ENCODE measurements at regions not wholly inside any gene's neighbourhood (a gene's known extent, or its start where the extent isn't known, plus 50 kb on each side); places are given as distances from the start of the nearest gene placed in this dataset.

DNA sequence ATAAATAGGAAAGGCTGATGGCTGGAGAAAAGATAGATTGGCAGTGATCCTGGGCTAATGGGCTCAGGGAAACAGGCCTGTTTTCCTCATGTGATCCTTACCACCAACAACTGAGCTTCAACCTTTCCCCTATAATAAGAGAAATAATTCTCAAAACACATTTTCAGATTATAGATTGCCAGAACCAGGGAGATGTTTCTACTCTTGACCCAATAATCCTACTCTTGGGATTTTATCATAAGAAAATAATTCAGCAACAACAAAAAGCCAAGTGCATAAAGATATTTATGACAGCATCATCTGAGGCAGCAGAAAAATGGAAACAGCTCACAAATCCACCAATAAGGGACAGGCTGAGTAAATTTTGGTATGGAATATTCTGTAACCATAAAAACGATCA, 54.3 kb downstream of the ADM start (continued):
- no peak for TF ChIP-seq GTF2F1 (IDR thresholded peaks at IDR 0.05; ENCODE audit: borderline replicate concordance, low read depth, low read length)
- TF ChIP-seq RFX5 (IDR thresholded peaks at IDR 0.05; ENCODE audit: borderline replicate concordance, low read depth, low read length): no peak
- TF ChIP-seq TBP (IDR thresholded peaks at IDR 0.05; ENCODE audit: low read depth, low read length): no peak
- no peak for TF ChIP-seq POLR2AphosphoS5 (IDR thresholded peaks at IDR 0.05; ENCODE audit: low read depth, low read length)
- TF ChIP-seq ZNF274 (IDR thresholded peaks at IDR 0.05; ENCODE audit: borderline replicate concordance, extremely low read depth, low read length): no peak
- TF ChIP-seq, protein P1, sequence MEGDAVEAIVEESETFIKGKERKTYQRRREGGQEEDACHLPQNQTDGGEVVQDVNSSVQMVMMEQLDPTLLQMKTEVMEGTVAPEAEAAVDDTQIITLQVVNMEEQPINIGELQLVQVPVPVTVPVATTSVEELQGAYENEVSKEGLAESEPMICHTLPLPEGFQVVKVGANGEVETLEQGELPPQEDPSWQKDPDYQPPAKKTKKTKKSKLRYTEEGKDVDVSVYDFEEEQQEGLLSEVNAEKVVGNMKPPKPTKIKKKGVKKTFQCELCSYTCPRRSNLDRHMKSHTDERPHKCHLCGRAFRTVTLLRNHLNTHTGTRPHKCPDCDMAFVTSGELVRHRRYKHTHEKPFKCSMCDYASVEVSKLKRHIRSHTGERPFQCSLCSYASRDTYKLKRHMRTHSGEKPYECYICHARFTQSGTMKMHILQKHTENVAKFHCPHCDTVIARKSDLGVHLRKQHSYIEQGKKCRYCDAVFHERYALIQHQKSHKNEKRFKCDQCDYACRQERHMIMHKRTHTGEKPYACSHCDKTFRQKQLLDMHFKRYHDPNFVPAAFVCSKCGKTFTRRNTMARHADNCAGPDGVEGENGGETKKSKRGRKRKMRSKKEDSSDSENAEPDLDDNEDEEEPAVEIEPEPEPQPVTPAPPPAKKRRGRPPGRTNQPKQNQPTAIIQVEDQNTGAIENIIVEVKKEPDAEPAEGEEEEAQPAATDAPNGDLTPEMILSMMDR (IDR thresholded peaks at IDR 0.05; ENCODE audit: control extremely low read depth in 1 of 3, insufficient read depth in 1 of 3, low read depth in 1 of 3, low read length in 3 of 3): no peak
